Testis (tissue), 2 donors: ENCODE measurements at regions not wholly inside any gene's neighbourhood (a gene's known extent, or its start where the extent isn't known, plus 50 kb on each side); places are given as distances from the start of the nearest gene placed in this dataset.

Experiments used
- POLR2A ChIP-seq: fragments of 450-650 bp; IDR thresholded peaks from one replicate; pipeline ENCODE4 v1.6.1; 2017; ENCODE audit warnings: antibody characterized with exemption, mild to moderate bottlenecking, moderate library complexity
- TF ChIP-seq, protein P1 (sequence below), 3 experiments: fragments of 450-650 bp in 2 of 3; fragments of 200-600 bp in 1 of 3; sonication (generic) in 1 of 3; IDR thresholded peaks; one replicate each; pipeline ENCODE4 v1.5.1; 2016 to 2019; ENCODE audit warnings: antibody characterized with exemption in 3 of 3, mild to moderate bottlenecking in 2 of 3, moderate library complexity in 1 of 3

DNA sequence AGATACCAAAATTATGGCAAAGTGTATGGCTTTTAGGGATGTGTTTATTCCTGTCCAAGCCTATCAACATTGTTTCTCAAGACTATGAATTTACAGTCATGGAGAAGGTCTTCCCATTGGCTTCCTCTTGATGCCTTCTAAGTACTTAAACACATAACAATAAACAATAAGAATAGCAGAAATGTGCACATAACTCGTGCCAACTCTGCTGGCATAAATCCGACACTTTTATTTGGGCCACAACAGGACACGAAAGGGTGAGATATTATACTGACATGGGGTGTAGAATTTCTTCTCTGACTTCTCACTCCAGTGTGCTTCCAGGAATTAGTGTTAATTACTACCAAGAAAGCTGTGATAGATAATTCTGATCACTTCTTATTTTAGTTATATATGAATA is 695.9 kb upstream of the SLC35B3 start:
- TF ChIP-seq, protein P1, sequence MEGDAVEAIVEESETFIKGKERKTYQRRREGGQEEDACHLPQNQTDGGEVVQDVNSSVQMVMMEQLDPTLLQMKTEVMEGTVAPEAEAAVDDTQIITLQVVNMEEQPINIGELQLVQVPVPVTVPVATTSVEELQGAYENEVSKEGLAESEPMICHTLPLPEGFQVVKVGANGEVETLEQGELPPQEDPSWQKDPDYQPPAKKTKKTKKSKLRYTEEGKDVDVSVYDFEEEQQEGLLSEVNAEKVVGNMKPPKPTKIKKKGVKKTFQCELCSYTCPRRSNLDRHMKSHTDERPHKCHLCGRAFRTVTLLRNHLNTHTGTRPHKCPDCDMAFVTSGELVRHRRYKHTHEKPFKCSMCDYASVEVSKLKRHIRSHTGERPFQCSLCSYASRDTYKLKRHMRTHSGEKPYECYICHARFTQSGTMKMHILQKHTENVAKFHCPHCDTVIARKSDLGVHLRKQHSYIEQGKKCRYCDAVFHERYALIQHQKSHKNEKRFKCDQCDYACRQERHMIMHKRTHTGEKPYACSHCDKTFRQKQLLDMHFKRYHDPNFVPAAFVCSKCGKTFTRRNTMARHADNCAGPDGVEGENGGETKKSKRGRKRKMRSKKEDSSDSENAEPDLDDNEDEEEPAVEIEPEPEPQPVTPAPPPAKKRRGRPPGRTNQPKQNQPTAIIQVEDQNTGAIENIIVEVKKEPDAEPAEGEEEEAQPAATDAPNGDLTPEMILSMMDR (IDR thresholded peaks at IDR 0.05), result no peak
- TF ChIP-seq POLR2A, result no peak
